AG08396 (cell line): ENCODE measurements at regions not wholly inside any gene's neighbourhood (a gene's known extent, or its start where the extent isn't known, plus 50 kb on each side); places are given as distances from the start of the nearest gene placed in this dataset.
"Not testable (repeated sequence)": the region's sequence is repeated elsewhere in the genome, so short reads cannot be mapped to it uniquely, and the experiment has no call there.

ENCODE experiments used
- DNase-seq: peaks from one replicate; pipeline ENCODE4 v3.0.0; 2012; ENCODE audit warnings: low spot score, mixed read lengths

DNA sequence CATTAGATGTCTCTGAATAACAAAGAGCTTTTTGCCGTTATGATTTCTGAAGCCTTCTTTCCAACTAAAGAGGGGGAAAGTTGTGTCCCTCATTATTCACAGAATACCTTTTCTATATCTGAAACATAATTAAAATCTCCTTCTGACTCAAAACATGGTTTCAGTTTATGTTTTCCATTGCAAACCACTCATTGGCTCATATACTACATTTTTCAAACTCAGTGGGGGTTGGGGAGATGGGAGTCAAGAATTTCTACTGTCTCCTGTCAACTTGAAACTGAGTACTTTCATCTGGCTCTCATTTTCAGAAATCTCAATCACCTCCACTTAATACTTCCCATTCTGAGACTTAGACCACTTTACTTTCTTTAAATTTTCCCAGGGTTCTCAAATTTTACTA is 1839.5 kb upstream of the PCDH10 start:
- DNase-seq, result no peak

DNA sequence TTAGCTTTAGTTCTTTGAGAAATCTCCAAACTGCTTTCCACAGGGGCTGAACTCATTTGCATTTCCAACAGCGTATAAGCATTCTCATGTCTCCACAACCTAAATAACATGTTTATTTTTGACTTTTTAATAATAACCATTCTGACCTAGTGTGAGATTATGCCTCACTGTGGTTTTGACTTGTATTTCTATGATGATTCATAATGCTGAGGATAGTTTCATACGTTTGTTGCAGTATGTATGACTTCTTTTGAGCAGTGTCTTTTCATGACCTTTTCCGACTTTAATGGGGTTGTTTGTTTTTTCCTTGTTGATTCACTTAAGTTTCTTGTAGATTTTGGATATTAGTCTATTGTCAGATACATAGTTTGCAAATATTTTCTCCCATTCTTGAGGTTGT is 1833.0 kb upstream of the PCDH10 start:
- no peak for DNase-seq

DNA sequence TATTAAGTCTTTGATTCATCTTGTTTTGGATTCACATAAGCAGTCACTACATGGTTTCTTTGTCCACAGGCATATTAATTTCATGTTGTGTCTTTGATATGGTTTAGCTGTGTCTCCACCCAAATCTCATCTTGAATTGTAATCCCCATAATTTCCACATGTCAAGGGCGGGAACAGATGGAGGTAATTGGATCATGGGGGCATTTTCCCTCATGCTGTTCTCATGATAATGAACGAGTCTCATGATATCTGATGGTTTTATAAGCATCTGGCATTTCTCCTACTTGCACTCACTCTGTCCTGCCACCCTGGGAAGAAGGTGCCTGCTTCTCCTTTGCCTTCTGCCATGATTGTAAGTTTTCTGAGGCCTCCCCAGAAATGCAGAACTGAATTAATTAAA is 1811.2 kb upstream of the PCDH10 start:
- DNase-seq, result no peak

DNA sequence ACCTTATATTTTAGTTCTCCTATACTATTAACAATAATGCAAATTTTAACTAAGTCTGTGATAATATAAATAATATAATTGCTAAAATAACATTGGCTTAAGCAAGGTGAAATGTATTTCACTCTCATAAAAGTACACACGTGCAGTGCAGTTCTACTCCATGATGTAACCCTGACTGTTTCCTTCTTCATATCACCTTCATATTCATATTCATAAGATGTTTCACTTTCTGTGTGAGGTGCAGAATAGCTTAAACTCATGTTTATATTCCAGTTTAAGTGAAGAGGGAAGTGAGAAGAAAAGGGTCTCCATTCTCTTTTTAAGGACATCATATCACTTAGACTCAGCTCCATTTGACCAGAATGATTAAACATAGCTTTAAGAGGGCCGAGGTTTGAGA is 1810.0 kb upstream of the PCDH10 start:
- no peak for DNase-seq

DNA sequence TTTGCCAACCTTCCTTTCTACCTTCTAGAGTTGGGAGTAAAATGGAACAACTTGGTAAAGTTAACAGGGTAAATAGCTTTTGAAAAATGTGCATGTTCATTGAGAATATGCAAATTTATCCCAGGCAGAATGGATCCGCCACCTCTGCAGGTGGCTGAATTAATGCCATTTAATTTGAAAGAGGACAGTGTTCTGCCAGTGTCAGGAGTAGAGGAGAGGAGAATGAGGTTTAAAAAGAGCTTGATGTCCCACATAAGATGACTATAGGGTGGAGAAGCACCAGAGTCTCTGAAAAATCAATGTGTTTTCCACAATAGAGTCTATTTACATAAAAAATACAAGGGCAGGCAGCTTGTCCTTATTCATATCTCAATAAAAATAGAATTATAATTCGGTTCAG is 1804.3 kb upstream of the PCDH10 start:
- DNase-seq, result no peak

DNA sequence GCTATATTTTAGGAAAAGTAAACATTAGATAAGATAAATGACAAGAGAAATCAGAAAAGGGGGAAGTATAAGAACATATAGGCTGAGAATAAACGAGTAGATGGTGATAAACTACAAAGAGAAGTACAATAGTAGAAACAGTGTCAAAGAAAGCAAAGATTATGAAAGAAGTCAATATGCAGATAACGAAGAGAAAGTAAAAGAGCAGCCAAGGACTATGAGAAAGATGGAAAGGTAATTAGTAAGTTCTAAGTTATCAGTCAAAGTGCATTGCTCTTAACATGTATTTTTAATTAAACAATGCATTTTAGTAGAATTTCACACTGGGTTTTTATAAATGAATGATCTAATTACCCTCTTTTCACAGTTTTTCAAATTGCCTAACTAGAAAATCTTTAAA is 1801.3 kb upstream of the PCDH10 start:
- DNase-seq, result no peak

DNA sequence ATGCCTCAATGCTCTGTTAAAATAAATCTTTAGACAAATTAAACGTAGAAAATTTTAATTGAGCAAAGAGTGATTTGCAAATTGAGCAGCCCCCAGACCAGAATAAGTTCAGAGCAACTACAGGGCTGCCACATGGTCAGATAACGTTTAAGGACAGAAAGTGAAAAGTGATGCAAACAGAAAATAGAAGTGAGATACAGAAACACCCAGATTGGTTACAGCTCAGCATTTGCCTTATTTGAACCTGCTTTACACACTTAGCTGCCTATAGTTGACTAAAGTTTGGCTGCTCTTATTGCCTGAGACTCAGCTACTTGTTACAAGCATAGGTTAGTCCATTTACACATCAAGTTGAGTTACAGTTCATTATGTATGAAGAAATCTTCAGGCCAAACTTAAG is 1800.8 kb upstream of the PCDH10 start:
- no peak for DNase-seq

DNA sequence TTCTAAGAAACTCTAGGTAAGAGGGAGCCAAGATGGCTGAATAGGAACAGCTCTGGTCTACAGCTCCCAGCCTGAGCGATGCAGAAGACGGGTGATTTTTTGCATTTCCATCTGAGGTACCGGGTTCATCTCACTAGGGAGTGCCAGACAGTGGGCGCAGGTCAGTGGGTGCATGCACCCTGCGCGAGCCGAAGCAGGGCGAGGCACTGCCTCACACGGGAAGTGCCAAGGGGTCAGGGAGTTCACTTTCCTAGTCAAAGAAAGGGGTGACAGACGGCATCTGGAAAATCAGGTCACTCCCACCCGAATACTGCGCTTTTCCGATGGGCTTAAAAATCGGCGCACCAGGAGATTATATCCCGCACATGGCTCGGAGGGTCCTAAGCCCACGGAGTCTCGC is 1796.7 kb upstream of the PCDH10 start:
- DNase-seq, result not testable (repeated sequence)

DNA sequence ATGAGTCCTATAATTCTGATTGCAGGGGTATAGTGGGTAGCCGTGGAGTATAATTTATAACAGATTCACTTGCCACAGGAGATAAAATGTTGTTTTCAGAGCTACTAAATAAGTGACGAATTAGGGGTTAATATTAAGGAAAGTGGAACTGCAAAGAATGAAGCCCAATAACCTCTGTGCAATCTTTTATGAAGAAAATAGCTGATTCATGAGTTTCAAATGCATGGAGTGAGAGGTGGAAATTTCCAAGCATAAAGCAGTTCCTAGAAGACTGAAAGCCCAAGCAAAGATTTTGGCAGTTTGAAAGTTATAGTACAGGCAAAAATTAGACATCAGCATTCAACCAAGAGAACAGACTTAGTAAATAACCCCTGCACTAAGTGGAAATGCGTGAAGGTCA is 1782.4 kb upstream of the PCDH10 start:
- DNase-seq, result no peak

DNA sequence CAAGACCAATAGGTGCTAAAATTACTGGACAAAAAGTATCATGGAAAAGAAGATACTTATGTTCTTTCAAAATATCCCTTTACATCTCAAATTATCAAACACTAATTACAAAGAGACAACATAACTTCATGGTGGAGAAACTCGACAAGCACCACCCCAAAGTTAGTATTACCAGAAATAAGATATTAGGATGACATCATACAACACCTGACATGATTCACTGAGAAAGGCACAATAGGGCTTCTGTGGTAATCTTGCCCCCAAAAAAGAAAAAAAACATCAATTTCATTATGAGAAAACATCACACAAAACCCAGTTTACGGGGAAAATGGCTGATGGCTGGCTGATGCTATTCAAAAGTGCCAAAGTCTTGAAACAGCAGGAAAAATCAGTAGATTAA is 1781.7 kb upstream of the PCDH10 start:
- no peak for DNase-seq

DNA sequence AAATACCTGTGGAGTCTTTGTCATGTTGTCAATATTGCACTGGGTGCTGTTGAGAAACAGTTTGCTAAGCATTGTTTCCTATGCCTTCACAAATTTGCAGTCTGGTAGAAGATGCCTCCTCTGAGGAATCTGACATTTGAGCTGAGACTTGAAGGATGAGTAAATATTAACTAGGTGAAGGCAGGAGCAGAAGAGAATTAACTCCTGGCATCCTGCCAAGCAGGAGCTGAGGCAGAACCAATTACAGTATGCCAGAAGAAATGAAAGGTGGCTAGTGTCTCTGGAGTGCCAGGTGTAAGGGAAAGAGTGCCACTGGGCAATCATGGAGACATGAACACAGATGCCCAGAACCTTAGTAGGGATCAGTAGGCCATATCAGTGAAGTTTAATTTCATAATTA is 1778.2 kb upstream of the PCDH10 start:
- DNase-seq, result no peak

DNA sequence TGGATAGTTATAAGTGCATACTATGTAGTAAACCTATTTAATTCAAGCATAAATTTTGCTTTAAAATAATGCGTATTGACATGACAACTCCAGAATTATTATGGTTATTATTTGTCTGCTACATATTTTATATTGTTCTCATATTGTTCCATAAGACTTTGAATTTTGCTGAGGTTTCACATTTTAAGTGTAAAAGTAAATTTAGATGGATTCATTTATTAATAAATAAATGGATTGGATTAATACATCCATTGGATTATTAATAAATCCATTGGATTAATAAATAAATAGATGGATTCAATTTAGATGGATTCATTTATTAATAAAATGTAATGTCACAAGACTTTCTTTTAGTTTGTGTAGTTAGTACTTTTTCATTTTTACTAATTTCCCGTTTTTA is 1768.0 kb upstream of the PCDH10 start:
- DNase-seq, result no peak

DNA sequence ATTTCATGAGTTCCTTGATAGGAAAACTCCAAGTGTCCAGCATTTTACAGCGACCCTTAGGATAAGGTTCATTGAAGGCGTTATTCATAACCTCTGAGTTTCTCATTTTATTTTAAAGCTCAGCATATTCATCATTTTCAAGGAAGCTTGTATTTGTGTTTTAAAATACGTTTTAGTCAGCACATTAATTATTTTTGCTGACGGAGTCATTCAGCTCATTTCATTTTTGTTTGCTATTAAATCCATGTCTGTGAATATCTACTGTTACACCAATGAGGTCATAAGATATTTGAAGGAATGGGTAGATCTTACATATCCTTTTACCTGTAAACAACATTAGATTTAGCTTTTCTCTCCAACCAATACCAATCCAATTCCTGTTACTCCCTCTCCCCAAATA is 1766.3 kb upstream of the PCDH10 start:
- DNase-seq, result no peak

DNA sequence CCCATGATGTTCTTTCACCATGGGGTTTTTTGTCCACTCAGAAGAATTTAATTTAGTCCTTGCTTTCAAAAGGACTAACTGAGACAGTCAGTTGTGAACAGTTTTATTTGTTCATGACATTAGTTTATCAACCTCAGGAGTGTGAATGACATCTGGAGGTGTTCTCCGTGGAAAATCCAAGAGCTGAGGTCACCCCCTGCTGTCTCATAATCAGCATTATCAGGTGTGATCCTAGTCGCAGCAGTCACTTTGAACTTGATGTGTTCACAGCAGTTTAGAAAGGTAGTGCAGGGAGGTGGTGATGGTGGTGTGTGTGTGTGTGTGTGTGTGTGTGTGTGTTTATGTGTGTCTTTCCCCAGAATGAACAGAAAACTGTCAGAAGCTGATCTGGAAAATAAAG is 1760.8 kb upstream of the PCDH10 start:
- DNase-seq, result no peak

DNA sequence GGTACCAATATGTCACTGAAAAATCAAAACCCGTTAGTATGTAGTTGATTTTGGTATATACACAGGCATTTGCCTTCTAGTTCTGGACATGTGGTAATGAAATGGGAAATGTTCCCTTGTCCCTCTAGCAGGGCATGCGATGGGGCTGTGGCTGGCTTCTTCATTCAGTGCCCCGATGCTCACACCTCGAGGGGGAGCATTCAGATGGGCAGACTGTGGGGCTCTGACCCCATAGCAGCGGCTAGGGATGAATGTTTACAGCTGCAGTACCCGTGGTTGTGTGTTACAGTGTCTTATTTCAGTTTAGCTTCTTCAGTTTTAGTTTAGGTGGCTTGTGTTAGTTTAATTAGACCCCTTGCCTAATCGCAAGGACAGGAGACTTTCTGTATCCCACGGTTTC is 1741.0 kb upstream of the PCDH10 start:
- DNase-seq, result no peak

DNA sequence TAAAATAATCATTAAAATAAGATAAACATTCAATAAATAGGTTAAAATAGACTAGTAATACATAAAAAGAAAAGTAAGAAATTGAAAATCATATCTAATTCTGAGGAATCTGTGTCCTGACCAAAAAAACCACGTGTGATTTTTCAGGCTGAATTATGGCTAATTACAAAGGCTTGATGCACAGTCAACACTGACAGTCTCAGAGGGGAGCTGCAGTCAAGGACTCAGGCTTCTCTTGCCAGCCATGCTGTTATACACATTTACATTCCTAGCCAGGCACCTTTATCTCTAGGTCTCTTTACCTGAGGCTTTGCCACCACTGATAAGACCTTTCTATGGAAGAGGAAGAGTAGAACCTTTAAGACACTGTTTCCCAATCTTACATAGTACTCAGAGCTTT is 1737.7 kb upstream of the PCDH10 start:
- no peak for DNase-seq

DNA sequence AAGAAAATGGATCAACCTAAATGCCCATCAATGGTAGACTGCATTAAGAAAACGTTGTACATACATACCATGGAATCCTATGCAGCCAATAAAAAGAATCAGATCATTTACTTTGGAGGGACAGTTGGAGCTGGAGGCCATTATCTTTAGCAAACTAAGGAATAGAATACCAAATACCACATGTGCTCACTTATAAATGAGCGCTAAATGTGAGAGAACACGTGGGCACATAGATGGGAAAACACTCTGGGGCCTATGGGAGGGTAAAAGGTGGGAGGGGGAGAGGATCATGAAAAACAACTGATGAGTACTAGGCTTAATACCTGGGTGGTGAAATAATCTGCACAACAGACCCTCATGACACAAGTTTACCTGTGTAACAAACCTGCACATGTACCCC is 1729.9 kb upstream of the PCDH10 start:
- no peak for DNase-seq

DNA sequence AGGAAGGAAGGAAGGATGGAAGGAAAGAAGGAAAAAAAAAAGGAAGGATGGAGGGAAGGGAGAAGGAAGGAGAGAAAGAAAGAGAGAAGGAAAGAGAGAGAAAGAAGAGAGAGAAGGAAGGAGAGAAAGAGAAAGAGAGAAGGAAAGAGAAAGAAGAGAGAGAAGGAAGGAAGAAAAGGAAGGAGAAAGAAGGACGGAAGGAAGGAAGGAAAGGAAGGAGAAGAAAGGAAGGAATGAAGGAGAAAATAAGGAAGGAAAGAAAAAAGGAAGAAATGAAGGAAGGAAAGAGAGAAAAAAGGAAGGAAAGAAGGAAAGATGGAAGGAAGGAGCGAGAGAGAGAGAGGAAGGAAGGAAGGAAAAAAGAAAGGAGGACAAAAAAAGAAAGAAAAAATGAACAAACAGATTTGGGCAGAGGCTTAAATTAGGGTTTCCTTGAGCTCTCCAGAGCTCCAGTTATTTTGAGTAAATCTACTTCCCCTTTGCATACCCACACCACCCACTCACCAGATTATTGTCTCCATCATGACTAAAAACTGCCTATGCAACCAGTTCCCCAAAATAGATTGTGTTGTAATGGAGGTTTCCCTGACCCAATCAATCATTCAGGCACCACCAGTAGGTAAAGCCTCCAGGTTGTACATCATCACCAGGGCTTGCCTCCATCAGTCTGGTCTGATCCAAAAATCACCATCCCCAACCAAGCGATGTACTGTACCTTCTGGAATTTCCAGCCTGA is 1722.9 kb upstream of the PCDH10 start:
- no peak for DNase-seq

DNA sequence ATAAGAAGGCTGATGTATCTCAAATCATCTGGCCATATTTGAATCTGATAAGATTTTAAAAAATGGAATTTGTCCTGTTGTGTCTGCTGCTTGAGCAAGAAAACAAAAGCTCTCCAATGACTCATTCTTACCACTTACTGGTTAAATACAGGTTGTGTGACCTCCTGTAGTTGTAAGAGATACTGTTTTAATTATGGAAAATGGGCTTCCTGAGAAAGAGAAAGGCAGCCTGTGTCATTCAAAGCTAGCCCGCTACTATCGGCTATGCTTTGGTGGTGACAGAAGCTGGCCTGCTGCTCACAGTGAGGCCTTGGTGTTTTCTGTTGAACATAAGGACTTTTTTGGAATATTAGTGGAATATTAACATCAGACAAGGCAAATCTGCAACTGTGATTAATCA is 1722.1 kb upstream of the PCDH10 start:
- no peak for DNase-seq

DNA sequence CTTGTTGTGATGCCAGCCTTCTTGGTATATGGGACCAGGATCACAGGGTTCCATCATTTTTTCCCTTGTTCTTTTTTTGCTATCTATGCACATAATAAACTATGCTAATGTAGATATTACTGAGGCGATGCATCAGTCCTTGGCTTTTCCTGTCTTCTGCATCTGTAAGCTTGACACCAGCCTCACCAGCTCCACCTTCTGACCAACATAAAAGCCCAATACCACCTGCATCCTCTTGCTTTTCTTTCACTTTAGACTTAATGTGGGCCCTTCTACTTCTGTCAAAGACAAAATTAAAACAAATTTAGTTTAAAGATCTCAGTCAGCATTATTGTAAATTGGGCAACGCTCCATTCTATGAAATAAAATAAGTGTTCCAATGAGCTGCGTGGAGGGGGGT is 1718.8 kb upstream of the PCDH10 start:
- no peak for DNase-seq

DNA sequence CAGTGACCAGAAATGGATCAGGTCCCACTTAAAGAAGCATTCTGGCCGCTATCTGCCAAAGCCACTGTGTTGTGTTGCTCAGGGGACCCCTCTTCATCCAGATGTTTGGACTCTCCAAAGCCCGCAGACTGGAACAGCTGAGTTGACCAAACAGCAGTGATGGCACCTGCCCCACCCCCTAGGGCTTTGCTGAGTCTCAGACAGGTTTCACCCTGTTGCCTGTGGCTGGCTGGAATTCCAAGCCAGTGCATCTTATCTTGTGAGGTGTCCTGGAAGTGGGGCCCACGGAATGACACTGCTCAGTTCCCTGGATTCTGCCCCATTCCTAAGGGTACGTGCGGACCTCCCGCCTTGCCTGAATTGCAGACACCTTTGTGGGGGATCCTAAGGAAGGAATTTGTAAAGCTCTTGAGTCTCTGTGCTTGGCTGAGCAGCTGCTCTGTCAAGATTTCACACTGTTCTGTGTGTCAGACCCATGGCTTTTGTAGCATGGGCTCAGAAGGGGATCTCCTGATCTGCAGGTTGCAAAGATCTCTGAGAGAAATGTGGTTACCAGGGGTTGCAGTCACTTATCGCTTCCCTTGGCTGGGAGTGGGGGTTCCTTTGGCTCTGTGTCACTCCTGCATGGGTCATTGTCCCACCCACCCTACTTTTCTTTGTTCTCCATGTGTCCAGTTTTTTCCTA is 1707.9 kb upstream of the PCDH10 start:
- no peak for DNase-seq

DNA sequence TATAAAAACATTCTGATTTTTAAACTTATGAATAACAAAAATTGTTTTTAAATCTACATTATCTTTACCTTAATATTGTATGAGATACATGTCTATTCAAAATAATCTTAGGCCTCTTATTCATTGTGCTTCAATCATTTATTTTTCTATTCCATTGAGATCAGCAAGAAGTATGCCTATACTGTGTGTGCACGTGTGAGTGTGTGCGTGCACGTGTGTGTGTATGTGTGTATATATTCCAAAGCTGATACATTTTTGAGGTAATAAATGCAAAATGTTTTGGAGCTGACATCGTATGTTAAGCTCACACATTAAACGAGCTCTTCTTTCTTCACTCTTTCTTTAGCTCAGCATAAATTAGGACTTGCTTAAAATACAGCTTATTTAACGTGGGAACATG is 1701.2 kb upstream of the PCDH10 start:
- DNase-seq, result no peak

DNA sequence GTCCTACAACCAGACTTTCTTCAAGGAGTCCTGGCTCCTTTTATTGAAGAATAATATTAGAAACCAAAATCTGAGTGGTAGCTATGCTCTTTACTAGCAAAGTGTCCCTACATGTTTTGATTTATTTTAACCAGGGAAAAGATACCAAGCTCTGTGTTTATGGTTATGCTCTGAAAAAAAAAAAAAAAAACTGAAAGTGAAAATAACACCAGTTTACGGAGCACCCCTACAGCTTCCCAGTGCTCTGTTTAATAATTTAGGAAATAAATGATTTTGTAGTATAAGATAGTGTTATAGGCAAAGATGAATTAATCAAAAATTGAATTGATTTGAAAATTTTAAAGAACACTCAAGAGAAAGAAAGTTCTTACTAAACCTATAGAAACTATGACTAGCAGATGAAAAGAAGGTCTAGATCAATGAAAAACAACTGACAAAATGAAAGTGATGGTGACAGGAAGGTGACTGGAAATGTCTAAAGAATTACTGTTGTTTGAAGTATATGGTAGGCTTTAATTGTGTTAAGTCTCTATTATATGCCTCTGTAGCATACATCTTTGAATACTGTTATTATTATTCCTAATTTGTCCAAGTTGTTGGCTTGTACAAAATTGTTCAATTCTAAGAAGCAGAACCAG is 1698.4 kb upstream of the PCDH10 start:
- no peak for DNase-seq
